Esophagus squamous epithelium (tissue), 5 donors: ENCODE measurements at regions not wholly inside any gene's neighbourhood (a gene's known extent, or its start where the extent isn't known, plus 50 kb on each side); places are given as distances from the start of the nearest gene placed in this dataset.

Experiments used
- DNase-seq: peaks from one replicate; lab custom pipeline; 2025; lab: John Stamatoyannopoulos, UW
- H3K27ac ChIP-seq, 4 donors: fragments of 200-600 bp; sonication (generic); one replicate each; pipeline ENCODE4 v1.5.1; 2016 to 2019; ENCODE audit warnings: mild to moderate bottlenecking in 1 of 4
- H3K27me3 ChIP-seq, 4 donors: fragments of 200-600 bp; sonication (generic); 1 replicate in 3 of 4; 2 replicates in 1 of 4; pipeline versions ENCODE4 v1.5.1 to v1.6.0; 2017 to 2021; ENCODE audit warnings: antibody characterized with exemption in 1 of 4
- H3K36me3 ChIP-seq, 3 donors: fragments of 200-600 bp; sonication (generic); one replicate each; pipeline ENCODE4 v1.5.1; 2016 to 2019
- H3K4me1 ChIP-seq, 3 donors: fragments of 200-600 bp; sonication (generic); one replicate each; pipeline ENCODE4 v1.5.1; 2017 to 2019
- H3K4me3 ChIP-seq, 4 donors: fragments of 200-600 bp; sonication (generic); 1 replicate in 3 of 4; 2 replicates in 1 of 4; pipeline ENCODE4 v1.5.1; 2016 to 2019; ENCODE audit warnings: mild to moderate bottlenecking in 2 of 4, moderate library complexity in 1 of 4
- H3K9me3 ChIP-seq, 3 donors: fragments of 200-600 bp; sonication (generic); one replicate each; pipeline ENCODE4 v1.5.1; 2016 to 2019
- POLR2A ChIP-seq, 4 donors: fragments of 450-650 bp; IDR thresholded peaks; one replicate each; pipeline ENCODE4 v1.6.1; 2017; ENCODE audit warnings: antibody characterized with exemption in 4 of 4, mild to moderate bottlenecking in 4 of 4, moderate library complexity in 3 of 4
- WGBS, 2 donors: methylation state at CpG; one replicate each; pipeline ENCODE4 v1.1.5; 2018; 5-methylcytosine and 5-hydroxymethylcytosine counted together
- intact Hi-C: fragments of 100-400 bp; cut with DNase I; formaldehyde crosslinking; loops from one replicate; pipeline ENCODE4 v1.15.0; 2022
- TF ChIP-seq, protein P1 (sequence below), 6 experiments: fragments of 450-650 bp in 4 of 6; fragments of 200-600 bp in 2 of 6; sonication (generic) in 2 of 6; IDR thresholded peaks; one replicate each; pipeline ENCODE4 v1.5.1; 2016 to 2019; ENCODE audit warnings: antibody characterized with exemption in 6 of 6, mild to moderate bottlenecking in 4 of 6, moderate library complexity in 4 of 6
- donor health status: DM: yes; HTN: yes; CAD: no.

- Histone ChIP-seq H3K27ac (no peak overlapping the region), H3K4me1 (no peaks in the 10 kb centered on the region), H3K4me3 (no peak overlapping the region), H3K9me3 (no peaks in the 10 kb centered on the region), H3K27me3 (no peaks in the 10 kb centered on the region), H3K36me3 (no peaks in the 10 kb centered on the region)
- intact Hi-C loops = no loop called here
- TF ChIP-seq, protein P1, sequence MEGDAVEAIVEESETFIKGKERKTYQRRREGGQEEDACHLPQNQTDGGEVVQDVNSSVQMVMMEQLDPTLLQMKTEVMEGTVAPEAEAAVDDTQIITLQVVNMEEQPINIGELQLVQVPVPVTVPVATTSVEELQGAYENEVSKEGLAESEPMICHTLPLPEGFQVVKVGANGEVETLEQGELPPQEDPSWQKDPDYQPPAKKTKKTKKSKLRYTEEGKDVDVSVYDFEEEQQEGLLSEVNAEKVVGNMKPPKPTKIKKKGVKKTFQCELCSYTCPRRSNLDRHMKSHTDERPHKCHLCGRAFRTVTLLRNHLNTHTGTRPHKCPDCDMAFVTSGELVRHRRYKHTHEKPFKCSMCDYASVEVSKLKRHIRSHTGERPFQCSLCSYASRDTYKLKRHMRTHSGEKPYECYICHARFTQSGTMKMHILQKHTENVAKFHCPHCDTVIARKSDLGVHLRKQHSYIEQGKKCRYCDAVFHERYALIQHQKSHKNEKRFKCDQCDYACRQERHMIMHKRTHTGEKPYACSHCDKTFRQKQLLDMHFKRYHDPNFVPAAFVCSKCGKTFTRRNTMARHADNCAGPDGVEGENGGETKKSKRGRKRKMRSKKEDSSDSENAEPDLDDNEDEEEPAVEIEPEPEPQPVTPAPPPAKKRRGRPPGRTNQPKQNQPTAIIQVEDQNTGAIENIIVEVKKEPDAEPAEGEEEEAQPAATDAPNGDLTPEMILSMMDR (IDR thresholded peaks at IDR 0.05) = no peak
- no peak for TF ChIP-seq POLR2A (IDR thresholded peaks at IDR 0.05)
- DNase-seq = no peak
- WGBS, 2 donors = 79 to 80% methylated on average over 3 of the region's 3 CpGs
These were observed 90.3 kb upstream of the FRG1 start for GRCh38 chr4:189850239-189850856.

DNA sequence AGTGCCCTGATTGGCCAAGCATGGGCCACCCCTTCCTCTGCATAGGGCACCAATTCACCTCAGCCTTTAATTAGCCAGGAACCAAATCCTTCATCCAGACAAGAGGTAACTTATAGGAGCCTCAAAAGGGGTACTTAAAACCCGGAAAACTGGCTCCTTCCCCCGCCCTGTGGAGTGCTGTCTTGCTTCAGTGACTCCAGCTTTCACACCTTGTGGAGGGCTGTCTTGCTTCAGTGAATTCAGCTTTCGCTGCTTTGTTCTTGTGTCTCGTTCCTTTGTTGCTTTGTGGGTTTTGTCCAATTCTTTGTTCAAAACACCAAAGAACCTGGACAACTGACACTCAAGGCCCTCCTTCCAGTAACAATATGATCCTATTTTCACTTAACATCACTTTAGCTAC, 82.2 kb upstream of the FRG1 start:
- no peaks in the 10 kb centered on the region for H3K4me1 ChIP-seq
- intact Hi-C loops = no loop called here
- no peak overlapping the region for H3K27ac ChIP-seq
- no peak overlapping the region for H3K4me3 ChIP-seq
- TF ChIP-seq POLR2A (IDR thresholded peaks at IDR 0.05) = no peak
- TF ChIP-seq, protein P1 (IDR thresholded peaks at IDR 0.05) = no peak
- no peaks in the 10 kb centered on the region for H3K9me3 ChIP-seq
- DNase-seq = no peak
- WGBS, 2 donors = 70 to 98% methylated on average over 4 of the region's 4 CpGs
- no peaks in the 10 kb centered on the region for H3K36me3 ChIP-seq
- H3K27me3 ChIP-seq = no peaks in the 10 kb centered on the region

GRCh38 chr4:189861101-189861500, 79.6 kb upstream of the FRG1 start:
- H3K9me3 ChIP-seq = no peaks in the 10 kb centered on the region
- TF ChIP-seq, protein P1 (IDR thresholded peaks at IDR 0.05) = no peak
- no peak for TF ChIP-seq POLR2A (IDR thresholded peaks at IDR 0.05)
- intact Hi-C loops = no loop called here
- H3K4me3 ChIP-seq = no peak overlapping the region
- no peaks in the 10 kb centered on the region for H3K36me3 ChIP-seq
- H3K27ac ChIP-seq = no peak overlapping the region
- no peak for DNase-seq
- H3K4me1 ChIP-seq = no peaks in the 10 kb centered on the region
- no peaks in the 10 kb centered on the region for H3K27me3 ChIP-seq

DNA sequence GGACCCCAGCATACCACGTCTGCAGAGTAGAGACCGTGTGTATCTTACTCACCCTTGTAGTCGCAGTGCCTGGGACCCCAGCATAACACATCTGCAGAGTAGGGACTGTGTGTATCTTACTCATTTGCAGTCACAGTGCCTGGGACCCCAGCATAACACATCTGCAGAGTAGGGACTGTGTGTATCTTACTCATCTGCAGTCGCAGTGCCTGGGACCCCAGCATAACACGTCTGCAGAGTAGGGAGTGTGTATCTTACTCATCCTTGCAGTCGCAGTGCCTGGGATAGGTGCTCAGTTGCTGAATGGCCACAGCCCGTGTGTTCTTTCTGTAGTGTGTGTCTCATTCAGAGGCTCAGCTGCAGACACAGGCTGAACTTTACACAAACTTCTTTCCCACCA, 71.4 kb upstream of the FRG1 start:
- 58 to 89% methylated on average over 3 to 7 of the region's 7 CpGs for WGBS, 2 donors
- no peak for DNase-seq
- H3K9me3 ChIP-seq = no peaks in the 10 kb centered on the region
- no peak overlapping the region for H3K27ac ChIP-seq
- intact Hi-C loops = no loop called here
- no peaks in the 10 kb centered on the region for H3K27me3 ChIP-seq
- H3K4me1 ChIP-seq = no peaks in the 10 kb centered on the region
- H3K36me3 ChIP-seq = no peaks in the 10 kb centered on the region
- no peak overlapping the region for H3K4me3 ChIP-seq
- no peak for TF ChIP-seq POLR2A (IDR thresholded peaks at IDR 0.05)
- TF ChIP-seq, protein P1 (IDR thresholded peaks at IDR 0.05) = no peak

DNA sequence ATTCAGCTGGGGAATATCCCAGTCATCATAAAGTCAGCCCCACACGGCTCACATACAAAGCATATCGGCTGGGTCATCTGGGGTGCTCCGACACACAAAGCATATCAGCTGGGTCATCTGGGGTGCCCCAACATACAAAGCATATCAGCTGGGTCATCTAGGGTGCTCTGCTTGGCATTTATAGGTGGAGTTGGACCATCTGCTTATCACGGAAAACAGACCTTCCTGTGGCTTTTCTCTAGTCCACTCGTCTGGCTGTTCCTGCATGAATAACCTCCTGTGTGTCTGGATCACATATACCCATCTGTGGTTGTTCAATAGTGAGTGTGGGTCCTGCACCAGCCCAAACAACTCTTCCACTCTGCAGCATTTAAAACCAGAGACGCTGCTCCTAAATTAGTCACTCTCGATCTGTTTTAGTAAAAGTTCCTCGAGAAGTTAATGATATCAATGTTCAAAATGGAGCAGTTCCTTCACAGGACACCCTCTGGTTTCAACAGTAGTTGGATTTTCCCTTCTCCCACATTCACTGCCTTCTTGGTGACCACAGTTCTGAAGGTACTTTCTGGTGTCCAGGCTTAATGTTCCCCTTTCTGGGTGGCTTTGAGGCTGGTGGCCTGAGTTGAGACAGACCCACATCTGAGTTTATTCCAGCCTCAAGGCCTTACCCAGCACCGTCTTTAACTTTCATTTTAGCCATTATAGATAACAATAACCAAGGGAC, 70.0 kb upstream of the FRG1 start:
- H3K27ac ChIP-seq = no peak overlapping the region
- intact Hi-C loops = no loop called here
- TF ChIP-seq, protein P1 (IDR thresholded peaks at IDR 0.05) = no peak
- TF ChIP-seq POLR2A (IDR thresholded peaks at IDR 0.05) = no peak
- H3K4me3 ChIP-seq = no peak overlapping the region
- no peaks in the 10 kb centered on the region for H3K27me3 ChIP-seq
- DNase-seq = no peak
- H3K9me3 ChIP-seq = no peaks in the 10 kb centered on the region
- H3K36me3 ChIP-seq = no peaks in the 10 kb centered on the region
- 65 to 79% methylated on average over 5 to 9 of the region's 9 CpGs for WGBS, 2 donors
- H3K4me1 ChIP-seq = no peaks in the 10 kb centered on the region
